ENCODE measurements at regions not wholly inside any gene's neighbourhood (a gene's known extent, or its start where the extent isn't known, plus 50 kb on each side); places are given as distances from the start of the nearest gene placed in this dataset.

DNA sequence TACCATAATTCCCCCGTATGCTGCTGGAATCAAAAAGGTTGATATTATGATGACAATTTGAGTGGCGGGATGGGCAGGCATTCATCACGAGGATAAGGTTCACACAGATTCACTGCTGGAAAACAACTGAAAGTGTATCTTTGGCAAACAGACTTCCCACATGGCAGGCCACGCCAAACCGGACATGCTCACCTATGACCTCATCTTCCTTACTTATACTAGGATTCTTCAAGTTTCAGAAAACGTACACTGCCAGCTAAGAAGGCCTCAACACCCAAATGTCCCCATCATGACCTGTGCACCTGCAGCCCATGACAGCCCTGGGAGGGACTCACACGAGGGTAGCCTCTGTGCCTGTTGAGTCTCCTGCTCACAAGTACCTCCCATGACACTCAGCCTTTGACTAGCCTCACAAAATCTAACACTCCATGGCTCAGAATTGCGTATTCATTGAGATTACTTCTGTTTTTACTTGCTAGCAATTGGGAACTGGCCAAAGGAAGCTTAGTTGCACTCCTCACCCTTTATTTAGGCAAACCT is 259.0 kb upstream of the GHITM start:
- DNase-seq (ENCODE audit: low spot score) = no peak

DNA sequence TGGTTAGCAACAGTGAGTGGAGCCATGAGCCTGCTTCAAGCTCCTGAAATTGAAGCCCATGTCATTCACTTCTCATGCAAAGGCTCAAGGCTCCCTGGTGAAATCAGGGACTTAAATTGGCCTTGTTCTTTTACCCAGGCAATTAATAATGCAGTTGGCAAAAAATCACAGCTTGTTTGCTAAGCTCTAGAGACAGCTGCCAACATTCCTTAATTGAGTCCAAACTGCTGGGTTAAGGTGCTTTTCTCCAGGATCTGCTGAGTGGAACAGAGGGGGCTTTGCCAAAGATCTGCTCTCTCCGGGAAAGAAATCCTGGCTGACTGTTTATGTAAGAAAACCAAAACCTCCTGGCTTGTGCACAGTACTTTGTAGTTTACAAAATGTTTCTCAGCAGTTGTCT is 257.6 kb upstream of the GHITM start:
- no peak for DNase-seq (ENCODE audit: low spot score)

DNA sequence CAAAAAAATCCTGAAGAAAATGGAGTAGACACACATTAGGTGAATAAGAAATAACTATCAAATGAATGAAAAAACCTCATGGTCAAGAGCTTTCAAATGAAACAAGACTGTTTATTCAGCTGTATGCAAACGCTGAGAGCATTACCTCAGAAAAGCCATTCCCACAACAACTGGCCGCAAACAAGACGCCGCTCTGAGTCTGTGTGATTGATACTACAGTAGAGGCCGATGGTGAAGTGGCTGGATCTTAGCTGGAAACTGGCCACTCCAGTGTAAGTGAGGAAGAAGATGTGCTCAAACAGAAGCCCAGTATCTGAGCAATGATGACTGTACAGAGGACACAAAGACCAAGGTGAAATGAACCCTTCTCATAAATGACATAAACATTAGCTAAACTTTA is 252.4 kb upstream of the GHITM start:
- DNase-seq (ENCODE audit: low spot score) = no peak

DNA sequence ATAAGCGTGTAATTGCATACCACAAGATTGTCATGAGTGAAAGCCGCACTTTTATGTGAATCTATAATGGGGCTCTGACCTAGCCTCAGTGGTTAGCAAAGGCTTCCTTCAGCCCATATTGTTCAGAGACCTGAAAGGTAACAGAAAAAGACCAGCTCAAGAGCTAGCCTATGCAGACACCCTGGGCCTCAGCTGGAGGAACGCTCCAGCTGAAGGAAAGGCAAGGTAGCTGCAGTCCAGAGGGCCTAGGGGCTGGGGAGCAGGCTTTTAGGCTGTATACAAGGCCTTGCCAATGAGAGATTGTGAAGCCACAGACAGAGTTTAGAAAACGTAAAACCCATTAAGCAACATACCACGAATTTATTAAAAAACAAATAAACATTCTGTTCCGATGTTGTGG is 246.6 kb upstream of the GHITM start:
- DNase-seq (ENCODE audit: low spot score) = no peak

DNA sequence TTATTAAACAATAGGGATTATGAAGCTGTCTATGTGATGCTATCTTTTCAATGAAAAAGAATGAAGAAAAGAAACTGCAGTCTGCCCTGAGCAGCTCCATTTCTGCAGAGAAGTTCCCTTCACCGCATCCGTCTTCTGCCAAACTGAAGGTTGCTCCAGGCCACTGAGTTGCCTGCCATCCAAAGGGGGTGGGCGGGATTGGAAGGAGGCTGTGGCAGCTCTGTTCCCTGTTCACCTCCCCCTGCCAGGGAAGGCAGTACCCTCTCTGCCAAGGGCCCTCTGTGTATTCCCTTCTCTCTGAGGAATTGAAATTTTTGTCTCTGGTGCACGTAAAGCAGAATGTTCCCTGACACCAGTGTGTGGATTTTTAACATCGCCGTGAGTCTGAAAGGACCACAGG is 243.1 kb upstream of the GHITM start:
- no peak for DNase-seq (ENCODE audit: low spot score)

DNA sequence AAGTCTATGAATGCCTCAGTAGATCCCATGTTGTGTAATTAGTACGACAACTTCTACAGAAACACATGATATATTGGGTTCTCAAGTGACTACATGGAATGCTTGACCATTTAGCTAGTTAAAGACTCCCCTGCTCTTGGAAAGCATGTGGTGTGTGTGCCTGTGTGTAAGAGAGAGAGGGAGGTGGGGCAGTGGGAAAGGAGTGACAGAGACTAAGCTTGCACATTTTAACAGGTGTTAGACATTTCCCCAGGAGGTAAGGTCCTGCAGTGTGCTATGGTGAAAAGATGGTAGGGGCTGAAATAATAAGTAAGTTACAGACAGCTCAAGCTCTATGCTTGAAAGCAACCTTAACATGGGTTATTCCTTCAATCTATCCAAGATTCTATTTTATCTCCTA is 241.7 kb upstream of the GHITM start:
- no peak for DNase-seq (ENCODE audit: low spot score)

DNA sequence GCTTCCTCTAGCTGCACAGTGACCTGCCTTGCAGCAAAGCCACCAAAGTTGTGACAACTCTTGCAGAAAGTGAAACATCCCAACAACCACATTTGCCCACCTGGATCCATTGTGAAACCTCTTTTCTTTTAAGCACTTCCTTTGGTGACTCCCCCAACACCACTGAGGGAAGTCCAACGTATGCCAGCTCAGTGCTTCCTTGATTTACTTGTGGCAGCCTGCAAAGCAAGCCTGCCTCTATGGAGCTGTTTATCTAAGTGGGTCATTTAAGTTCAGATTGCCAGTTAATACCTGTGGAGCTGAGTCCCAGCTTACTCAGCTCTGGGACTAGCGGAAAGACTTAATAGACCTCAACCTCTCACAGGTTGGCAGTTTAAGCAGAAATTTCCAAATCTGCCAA is 230.8 kb upstream of the GHITM start:
- DNase-seq (ENCODE audit: low spot score) = no peak

DNA sequence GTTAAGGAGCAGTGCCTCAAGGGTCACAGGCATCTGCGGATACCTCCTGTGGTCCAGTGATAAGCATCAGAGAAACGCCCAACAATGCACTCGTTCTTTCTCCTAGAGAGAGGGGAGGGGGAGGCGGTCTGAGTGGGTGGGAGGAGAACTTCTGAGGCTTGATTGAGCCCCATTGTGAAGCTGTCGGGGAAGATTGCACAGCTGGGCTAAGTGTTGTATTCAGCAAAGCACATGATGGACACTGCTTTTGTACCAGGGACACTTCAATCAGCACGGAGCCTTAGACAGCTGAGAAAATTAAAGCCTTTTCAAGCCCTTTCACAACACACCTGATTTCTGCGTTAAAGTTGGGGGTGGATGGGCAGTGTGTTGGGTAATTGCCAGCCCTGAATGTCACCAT is 230.3 kb upstream of the GHITM start:
- no peak for DNase-seq (ENCODE audit: low spot score)

DNA sequence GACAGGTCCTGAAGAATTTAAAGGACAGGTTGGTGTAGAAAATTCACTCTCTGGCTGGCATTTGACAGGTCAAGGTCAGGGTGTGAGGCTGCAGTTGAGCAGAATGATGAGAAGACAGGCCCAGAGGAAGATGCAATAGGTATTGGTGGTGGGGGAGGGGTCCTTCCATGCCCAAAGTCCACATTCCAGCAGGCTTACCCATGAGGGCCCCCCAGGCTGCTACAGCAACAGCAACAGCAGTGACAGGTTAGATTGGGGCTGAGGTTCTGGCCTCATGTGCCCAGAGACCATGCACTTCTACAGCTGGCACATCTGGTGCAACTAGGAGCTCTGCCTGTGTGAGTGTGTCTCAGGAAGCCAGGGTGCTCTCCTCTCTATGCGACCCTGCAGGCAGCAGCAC is 223.5 kb upstream of the GHITM start:
- no peak for DNase-seq (ENCODE audit: low spot score)

DNA sequence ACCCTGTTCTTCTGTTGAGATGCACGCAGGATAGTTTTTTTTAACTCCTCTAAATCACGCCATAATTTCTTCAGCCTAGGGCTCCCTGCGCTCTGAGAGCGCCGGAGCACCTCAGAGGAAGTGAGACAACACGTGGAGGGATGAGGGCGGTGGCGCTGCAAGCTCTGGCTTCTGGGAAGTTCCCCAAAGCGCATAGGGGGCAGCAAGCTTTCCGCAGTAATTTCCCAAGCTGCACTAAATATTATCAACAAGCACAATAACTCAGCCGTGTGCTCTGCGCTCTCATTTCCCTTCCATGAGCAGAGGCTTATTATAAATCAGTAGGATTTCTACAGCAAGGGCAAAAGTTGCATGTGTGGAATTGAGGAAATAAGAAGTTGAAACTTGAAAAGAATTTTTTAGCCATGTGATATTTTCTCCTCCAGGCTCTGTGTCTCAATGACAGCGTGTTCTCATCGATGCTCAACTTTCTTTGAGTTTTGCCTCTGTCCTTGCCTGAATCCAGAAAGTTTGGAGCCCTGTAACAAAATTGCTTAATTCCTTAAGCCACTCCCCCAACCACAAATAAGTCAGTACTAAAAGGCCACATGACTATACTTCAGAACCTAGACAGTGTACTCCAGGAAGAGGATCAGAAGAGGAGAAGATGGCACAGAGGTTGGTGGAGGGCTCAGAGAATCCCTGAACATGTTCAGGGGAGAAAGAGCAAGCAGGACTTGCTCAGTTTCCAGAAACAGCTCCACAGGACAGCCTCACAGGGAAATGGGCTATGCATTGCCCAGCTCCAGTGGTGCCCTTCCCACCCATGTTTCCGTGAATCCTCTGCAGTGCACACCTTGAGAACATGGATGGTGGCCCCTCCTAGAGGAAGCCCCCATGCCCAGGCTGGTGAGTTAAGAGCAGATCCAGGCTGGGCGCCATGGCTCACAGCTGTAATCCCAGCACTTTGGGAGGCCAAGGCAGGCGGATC is 221.5 kb upstream of the GHITM start:
- no peak for DNase-seq (ENCODE audit: low spot score)

DNA sequence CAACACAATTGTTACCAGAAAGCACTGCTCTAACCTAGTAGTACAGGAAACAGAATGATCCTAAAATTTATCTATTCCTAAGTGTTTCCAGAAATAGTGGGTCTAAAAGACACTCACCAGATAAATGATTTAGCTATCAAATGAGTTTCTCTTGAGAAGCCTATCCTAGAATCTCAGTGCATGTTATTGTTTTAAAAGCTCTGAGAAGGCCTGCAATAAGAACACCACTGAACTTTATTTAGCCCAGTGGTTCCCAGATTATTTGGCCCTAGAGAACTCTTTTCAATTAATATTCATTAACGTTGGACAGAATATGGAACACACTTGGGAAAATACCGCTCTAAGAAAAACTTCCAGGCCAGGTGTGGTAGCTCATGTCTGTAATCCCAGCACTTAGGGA is 220.1 kb upstream of the GHITM start:
- no peak for DNase-seq (ENCODE audit: low spot score)

DNA sequence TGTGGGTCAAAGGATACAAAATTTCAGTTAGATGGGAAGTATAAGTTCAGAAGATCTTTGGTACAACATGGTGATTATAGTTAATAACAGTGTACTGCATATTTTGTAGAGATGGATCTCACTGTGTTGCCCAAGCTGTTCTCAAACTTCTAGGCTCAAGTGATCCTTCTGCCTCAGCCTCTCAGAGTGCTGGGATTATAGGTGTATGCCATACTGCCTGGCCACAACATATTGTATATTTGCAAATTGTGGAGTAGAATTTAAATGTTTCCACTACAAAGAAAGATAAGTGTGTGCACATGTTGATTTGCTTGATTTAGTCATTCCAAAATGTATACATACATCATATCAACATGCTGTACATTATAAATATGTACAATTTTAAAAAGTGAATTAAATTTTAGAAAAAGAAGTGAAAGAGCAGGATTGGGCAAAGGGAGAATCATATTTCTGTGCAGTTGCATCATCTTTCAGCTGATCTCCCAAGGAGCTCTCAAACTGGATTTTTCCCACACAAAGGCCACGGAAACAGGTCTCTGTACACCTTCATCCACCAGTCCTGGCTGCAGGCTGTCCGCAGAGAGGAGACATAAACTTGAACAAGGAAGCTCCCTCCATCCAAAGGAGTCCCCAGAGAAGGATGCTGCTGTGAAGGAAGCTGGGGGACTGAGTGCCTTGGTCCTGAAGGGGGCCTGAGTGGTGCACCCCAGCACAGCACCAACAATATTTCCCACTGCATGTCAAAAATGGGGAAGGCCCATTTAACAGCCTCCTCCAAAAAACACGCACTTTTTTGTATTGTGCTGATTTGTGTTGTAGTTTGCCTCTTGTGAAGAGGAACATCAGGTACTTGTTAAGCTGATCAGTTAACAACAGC is 217.1 kb upstream of the GHITM start:
- no peak for DNase-seq (ENCODE audit: low spot score)

DNA sequence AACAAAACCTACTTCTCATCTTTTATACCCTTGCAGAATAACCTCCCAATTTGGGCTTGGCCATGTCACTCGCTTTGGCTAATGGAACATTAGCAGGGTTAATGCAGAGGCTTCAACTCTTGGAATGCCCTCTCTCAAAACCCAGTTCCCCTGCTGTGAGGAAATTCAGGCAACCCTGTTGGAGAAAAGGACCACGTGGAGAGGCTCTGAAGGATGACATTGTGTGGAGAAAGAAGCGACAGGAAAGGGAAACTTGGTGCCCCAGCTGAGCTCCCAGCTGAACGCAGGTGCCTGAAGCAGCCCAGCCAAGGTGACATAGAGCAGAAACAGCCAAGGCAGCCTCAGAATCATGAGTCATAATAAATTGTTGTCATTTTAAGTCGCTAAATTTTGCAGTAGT is 214.2 kb upstream of the GHITM start:
- no peak for DNase-seq (ENCODE audit: low spot score)

DNA sequence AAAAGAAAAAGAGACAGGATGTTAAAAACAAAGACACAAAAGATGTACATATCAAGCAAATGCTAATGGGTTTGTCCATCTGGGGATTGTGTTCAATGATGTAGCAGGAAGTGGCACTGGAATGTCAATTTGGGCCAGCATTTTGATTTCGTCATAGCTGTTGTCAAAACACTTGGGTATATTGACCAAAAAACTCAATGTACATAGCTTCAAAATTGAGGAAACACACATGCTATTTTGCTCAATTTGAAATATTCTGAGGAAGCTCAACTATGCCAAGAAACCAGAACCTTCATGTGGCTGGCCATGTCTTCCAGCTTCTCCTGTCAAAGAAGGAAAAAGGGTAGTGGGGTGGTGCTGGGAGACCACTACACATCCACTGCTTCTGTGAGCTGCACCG is 212.7 kb upstream of the GHITM start:
- no peak for DNase-seq (ENCODE audit: low spot score)

DNA sequence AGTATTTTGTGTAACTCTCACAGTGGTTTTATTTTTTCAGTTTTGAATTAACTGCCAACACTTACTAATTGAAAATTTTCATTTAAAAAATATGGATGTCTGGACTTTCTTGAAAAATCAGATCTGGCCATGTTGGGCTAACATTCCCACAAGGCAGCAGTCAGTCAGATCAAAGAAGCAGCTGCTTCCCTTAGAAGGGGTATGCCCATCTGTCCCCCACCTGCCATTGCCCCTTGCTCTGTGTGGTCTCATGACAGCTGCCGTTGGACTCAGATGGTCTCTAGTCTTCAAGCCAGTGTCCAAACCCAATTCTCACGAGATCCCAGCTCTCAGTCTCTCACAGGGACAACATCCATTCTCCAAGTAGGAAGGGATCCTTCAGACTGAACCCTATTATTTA is 212.1 kb upstream of the GHITM start:
- DNase-seq (ENCODE audit: low spot score) = no peak

DNA sequence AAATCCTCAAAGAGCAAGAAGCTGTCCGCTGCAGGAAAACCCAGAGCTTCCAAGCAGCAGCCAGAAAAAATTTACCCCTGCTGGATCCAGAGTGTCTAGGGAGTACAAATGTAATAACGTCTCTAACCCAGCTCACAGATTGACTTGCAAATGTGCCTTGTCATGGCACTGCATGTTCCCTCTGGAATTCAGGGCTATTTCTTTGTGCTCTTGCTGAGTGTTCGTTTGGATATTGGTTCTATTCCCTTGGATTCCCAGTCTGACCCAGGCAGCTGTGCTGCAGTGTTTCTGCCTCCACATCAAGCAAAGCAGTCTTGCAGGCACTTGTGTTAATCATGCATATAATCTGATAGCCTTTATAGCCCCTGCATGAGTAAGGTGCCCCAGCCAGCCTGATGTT is 209.9 kb upstream of the GHITM start:
- DNase-seq (ENCODE audit: low spot score) = no peak

DNA sequence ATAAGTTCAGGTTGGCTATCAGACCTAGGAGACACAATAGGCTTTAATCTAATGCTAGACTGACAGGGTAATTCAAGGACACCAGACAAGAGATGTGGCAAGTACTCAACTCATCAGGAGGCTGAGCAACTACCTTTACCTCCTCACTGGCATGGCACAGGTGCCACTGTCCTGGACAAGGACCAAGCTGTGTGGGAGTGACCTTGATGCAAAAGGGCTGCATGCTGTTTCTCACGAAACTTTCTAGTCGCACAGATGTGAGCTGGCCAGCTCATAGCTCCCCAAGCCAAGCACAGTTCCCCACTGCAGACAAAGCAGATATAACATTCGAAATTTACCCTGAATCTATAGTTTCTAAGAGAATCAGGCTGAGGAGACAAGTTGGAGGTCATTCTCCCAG is 207.6 kb upstream of the GHITM start:
- no peak for DNase-seq (ENCODE audit: low spot score)

DNA sequence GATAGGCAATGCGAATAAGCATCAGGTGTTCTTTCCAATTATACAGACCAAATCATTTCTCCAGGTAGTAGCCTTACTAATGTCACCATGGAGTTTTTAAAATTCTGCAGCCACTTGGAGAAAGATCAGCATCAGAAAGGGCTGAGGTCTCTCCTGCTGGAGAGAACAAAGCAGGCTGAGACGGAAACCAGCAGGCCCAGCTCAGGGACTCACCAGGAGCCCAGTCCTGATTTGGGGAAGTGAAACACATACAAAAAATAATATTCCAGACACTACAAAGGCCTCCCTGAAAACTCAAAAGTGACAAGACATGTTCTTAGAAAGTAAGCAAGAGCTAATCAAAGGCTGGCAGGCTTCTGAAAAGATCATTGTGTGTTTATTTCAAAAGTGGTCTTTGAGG is 207.1 kb upstream of the GHITM start:
- no peak for DNase-seq (ENCODE audit: low spot score)

DNA sequence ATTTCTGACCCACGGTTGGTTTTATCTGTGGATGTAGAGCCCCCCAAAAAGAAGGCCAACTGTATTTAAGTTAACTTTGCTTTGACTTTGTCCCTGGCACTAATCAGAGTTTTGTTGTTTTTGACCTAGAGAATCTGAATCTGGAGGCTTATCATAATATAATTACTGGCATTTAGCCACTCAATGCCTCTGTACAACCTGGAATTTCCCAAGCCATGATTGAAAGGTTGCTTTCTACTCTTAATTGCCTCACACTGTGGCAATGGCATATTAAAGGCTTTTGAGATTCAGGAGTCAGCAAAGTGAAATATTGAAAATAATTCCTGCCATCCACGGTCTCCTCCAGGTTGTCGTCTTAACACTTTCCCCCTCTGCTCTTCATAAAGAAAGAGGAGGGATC is 205.2 kb upstream of the GHITM start:
- no peak for DNase-seq (ENCODE audit: low spot score)

DNA sequence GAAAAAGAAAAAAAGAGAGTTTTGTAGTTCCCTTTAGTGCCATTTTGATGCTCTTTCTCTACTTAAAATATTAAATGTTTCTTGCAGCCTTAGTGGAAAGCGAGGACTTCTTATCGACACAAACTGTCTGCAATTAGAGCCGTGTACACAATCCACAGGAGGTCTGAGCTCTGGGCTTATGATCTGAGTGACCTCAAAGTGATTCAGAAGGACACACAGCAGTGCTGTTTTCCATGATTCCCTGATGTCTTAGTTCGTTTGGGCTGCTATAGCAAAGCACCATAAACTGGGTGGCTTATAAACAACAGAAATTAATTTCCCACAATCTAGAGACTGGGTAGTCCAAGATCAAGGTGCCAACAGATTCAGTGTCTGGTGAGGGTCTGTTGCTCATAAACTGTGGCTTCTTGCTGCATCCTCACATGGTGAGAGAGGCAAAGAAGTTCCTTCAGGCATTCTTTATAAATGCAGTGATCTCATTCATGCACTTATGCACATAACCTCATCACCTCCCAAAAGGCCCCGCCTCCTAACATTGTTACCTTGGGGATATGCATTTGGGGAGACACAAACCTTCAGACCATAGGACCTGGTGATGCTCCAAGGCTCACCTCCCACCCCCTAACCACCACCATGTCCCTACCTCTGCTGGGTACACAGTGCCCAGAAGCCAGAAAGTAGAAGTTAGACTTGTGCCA is 204.5 kb upstream of the GHITM start:
- DNase-seq (ENCODE audit: low spot score) = no peak

DNA sequence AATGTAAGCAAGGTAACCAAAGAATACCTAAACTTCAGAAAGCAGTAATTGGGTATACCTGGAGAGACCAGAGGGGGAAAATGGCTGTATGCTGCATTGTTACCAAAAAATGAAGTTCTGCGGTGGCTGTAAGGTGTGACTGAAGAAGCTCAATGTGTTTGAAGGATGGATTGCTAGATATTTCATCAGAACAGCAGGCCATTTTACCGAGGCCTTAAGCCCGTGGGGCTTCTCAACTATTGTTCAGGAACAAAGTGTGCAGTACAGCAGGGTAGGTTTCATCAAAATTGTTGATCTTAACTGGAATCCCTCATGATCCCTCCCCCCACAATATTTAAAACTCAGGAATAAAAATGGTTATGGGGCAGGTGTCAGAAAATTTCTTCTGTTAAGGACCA is 204.0 kb upstream of the GHITM start:
- no peak for DNase-seq (ENCODE audit: low spot score)

DNA sequence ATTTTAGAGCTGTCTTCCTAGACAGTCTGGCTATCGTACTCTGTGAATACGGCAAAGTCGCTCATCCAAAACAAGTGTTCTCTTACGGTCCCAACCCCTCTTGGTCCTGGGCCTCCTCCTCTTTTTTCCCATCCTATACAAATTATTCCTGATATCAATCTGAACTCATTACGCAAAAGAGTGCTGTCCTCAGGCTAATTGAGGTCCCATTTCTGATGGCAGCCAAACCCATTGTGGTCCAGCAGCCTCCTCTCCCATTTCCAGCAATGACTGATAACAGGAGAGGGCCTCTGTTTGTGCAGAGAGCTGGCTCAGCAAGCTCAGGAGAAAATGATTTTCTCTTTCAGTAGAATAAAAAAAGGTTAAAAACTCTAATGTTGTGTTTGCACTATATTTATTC is 203.4 kb upstream of the GHITM start:
- no peak for DNase-seq (ENCODE audit: low spot score)

Data from RKO (cell line).